Mesothelial cell of epicardium (in vitro differentiated cells): ENCODE measurements at regions not wholly inside any gene's neighbourhood (a gene's known extent, or its start where the extent isn't known, plus 50 kb on each side); places are given as distances from the start of the nearest gene placed in this dataset.

Source experiments
- DNase-seq, 2 experiments: peaks; one replicate each; pipeline ENCODE4 v3.0.0; 2021; ENCODE audit warnings: low spot score in 2 of 2; ENCODE audit not compliant: unreplicated experiment in 2 of 2
- H3K27ac Mint-ChIP-seq: 2 replicates; pipeline ENCODE4 v1.8.0; 2021; ENCODE audit warnings: mixed read lengths
- H3K27me3 Mint-ChIP-seq: 2 replicates; pipeline ENCODE4 v1.8.0; 2021; ENCODE audit warnings: low read depth, mixed read lengths
- H3K36me3 Mint-ChIP-seq: 2 replicates; pipeline ENCODE4 v1.8.0; 2021; ENCODE audit warnings: mixed read lengths
- H3K4me1 Mint-ChIP-seq: 2 replicates; pipeline ENCODE4 v1.8.0; 2021; ENCODE audit warnings: mixed read lengths
- H3K4me3 Mint-ChIP-seq: 2 replicates; pipeline ENCODE4 v1.8.0; 2021; ENCODE audit warnings: mild to moderate bottlenecking, moderate library complexity, mixed read lengths
- H3K9me3 Mint-ChIP-seq: 2 replicates; pipeline ENCODE4 v1.8.0; 2021; ENCODE audit warnings: mixed read lengths
- CTCF ChIP-seq: fragments of 200-600 bp; sonication (generic); IDR thresholded peaks from one replicate; pipeline ENCODE4 v1.5.0; 2021; ENCODE audit warnings: antibody characterized with exemption; ENCODE audit not compliant: unreplicated experiment

- peaks cover 43% of the 10 kb centered on the region for H3K27me3 Mint-ChIP-seq
- no peaks in the 10 kb centered on the region for H3K36me3 Mint-ChIP-seq
- TF ChIP-seq CTCF, result no peak
- H3K9me3 Mint-ChIP-seq, result no peaks in the 10 kb centered on the region
- H3K4me3 Mint-ChIP-seq, result no peak overlapping the region
- DNase-seq, result no peak
- H3K4me1 Mint-ChIP-seq, result peaks cover 24% of the 10 kb centered on the region
- H3K27ac Mint-ChIP-seq, result no peak overlapping the region
Measured at GRCh38 chr22:48088251-48088650, 1325.8 kb downstream of the TBC1D22A start.

DNA sequence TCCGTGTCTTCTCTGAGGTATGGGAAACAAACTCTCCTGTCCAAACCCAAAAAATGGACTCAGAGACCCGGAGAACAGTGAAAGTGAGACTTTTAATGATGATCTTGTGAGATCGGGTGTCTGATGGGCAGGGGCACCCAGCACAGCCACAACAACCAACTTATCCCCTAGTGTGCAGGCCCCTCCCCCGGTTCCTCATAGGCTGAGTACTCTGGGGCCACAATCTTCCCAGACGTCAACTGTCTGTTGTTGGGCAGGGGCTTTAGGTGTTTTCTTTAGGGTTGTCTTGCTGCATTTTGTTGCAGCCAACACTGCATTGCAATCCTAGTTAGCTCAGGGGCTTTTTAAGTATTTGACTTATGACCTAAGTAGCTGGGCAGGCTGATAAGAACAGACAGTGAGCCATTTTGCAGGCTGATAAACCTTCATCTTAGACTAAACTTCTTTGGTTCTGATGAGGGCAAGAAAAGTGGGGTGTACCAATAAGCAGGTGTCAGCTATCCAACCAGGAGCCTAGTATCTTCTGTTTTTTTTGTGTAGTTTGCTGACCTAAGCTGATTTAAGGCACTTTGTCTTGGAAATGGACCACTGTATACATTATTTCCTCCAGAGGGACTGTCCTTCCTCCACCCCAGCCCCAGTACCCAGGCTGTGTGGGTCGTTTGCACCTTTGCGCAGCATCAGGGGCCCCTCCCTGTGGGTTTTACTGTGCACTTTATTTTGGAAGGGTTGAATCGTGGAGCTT lies 1323.6 kb downstream of the TBC1D22A start:
- H3K4me3 Mint-ChIP-seq, result no peak overlapping the region
- DNase-seq, result no peak
- no peaks in the 10 kb centered on the region for H3K9me3 Mint-ChIP-seq
- no peak for TF ChIP-seq CTCF
- no peaks in the 10 kb centered on the region for H3K36me3 Mint-ChIP-seq
- no peak overlapping the region for H3K27ac Mint-ChIP-seq
- peaks cover 22% of the 10 kb centered on the region for H3K4me1 Mint-ChIP-seq
- peaks cover 45% of the 10 kb centered on the region for H3K27me3 Mint-ChIP-seq

- H3K27ac Mint-ChIP-seq, result no peak overlapping the region
- peaks cover 8% of the 10 kb centered on the region for H3K4me1 Mint-ChIP-seq
- no peak for DNase-seq
- H3K36me3 Mint-ChIP-seq, result no peaks in the 10 kb centered on the region
- TF ChIP-seq CTCF, result no peak
- no peak overlapping the region for H3K4me3 Mint-ChIP-seq
- H3K9me3 Mint-ChIP-seq, result no peaks in the 10 kb centered on the region
- peaks cover 52% of the 10 kb centered on the region for H3K27me3 Mint-ChIP-seq
Measured at GRCh38 chr22:48084729-48085050, 1322.2 kb downstream of the TBC1D22A start.

- no peak overlapping the region for H3K27ac Mint-ChIP-seq
- H3K36me3 Mint-ChIP-seq, result no peaks in the 10 kb centered on the region
- no peaks in the 10 kb centered on the region for H3K9me3 Mint-ChIP-seq
- no peak for TF ChIP-seq CTCF
- DNase-seq, result no peak
- peaks cover 55% of the 10 kb centered on the region for H3K27me3 Mint-ChIP-seq
- H3K4me3 Mint-ChIP-seq, result no peak overlapping the region
- peaks cover 4% of the 10 kb centered on the region for H3K4me1 Mint-ChIP-seq
Measured at GRCh38 chr22:48084041-48084728, 1321.7 kb downstream of the TBC1D22A start.

- no peak for TF ChIP-seq CTCF
- no peak for DNase-seq
- peaks cover 3% of the 10 kb centered on the region for H3K4me1 Mint-ChIP-seq
- no peak overlapping the region for H3K4me3 Mint-ChIP-seq
- H3K9me3 Mint-ChIP-seq, result no peaks in the 10 kb centered on the region
- H3K27ac Mint-ChIP-seq, result no peak overlapping the region
- no peaks in the 10 kb centered on the region for H3K36me3 Mint-ChIP-seq
- H3K27me3 Mint-ChIP-seq, result peaks cover 62% of the 10 kb centered on the region
Measured at GRCh38 chr22:48083502-48083901, 1321.1 kb downstream of the TBC1D22A start.
